HL-60 (cell line): ENCODE measurements at regions not wholly inside any gene's neighbourhood (a gene's known extent, or its start where the extent isn't known, plus 50 kb on each side); places are given as distances from the start of the nearest gene placed in this dataset.
"Not testable (repeated sequence)": the region's sequence is repeated elsewhere in the genome, so short reads cannot be mapped to it uniquely, and the experiment has no call there.

Source experiments
- DNase-seq, 2 experiments: peaks; one replicate each; pipeline ENCODE4 v3.0.0-alpha.2; 2010 to 2020; ENCODE audit warnings: low read depth in 1 of 2, low spot score in 1 of 2
- H3K27ac ChIP-seq: fragments of 250-450 bp; sonication (Bioruptor Pico); replicated peaks from 2 replicates; pipeline ENCODE4 v1.5.1; 2020; ENCODE audit warnings: mild to moderate bottlenecking, moderate library complexity
- H3K27me3 ChIP-seq: fragments of 250-450 bp; sonication (Bioruptor Pico); 2 replicates; pipeline ENCODE4 v1.5.1; 2021; ENCODE audit warnings: mild to moderate bottlenecking, moderate library complexity; ENCODE audit not compliant: insufficient read depth, poor library complexity, severe bottlenecking
- H3K4me3 ChIP-seq: replicated peaks from 2 replicates; pipeline ENCODE4 v1.5.1; 2011; ENCODE audit warnings: mild to moderate bottlenecking, control low read depth, low read length; ENCODE audit not compliant: insufficient read depth
- GABPA ChIP-seq: IDR thresholded peaks from 2 replicates; pipeline ENCODE4 v1.6.1; 2012; ENCODE audit warnings: low read depth
- POLR2AphosphoS5 ChIP-seq: IDR thresholded peaks from 2 replicates; pipeline ENCODE4 v1.6.1; 2012; ENCODE audit warnings: low read depth
- SPI1 ChIP-seq: IDR thresholded peaks from 2 replicates; pipeline ENCODE4 v1.6.1; 2012; ENCODE audit warnings: low read depth, mild to moderate bottlenecking, borderline replicate concordance
- TF ChIP-seq, protein P1 (sequence below): IDR thresholded peaks from one replicate; pipeline ENCODE4 v1.5.1; 2011; ENCODE audit warnings: low read length, control low read depth, inconsistent platforms; ENCODE audit not compliant: insufficient read depth
- TF ChIP-seq, protein P2 (sequence below): IDR thresholded peaks from 2 replicates; pipeline ENCODE4 v1.6.1; 2012; ENCODE audit warnings: low read depth; ENCODE audit not compliant: insufficient replicate concordance

DNA sequence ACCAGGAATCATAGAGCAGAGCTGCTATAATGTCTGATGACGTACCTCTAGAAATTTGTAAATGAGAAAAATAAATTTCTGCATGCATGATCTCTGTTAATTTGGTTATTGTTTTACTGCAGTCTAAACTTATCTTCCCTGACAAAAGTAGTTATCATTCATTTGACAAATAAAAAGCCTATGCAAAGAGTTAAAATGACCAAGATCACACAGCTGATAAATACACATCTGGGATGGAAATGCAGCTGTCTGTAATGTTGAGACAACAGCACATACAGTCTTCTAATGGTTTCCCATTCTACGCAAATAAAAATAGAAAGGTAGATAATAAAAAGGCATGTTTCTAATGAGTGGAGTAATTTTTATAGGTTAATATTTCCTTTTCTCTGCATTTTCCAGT lies 225.1 kb upstream of the LUZP2 start:
- TF ChIP-seq POLR2AphosphoS5 (no peak), SPI1 (no peak)
- TF ChIP-seq, protein P1, sequence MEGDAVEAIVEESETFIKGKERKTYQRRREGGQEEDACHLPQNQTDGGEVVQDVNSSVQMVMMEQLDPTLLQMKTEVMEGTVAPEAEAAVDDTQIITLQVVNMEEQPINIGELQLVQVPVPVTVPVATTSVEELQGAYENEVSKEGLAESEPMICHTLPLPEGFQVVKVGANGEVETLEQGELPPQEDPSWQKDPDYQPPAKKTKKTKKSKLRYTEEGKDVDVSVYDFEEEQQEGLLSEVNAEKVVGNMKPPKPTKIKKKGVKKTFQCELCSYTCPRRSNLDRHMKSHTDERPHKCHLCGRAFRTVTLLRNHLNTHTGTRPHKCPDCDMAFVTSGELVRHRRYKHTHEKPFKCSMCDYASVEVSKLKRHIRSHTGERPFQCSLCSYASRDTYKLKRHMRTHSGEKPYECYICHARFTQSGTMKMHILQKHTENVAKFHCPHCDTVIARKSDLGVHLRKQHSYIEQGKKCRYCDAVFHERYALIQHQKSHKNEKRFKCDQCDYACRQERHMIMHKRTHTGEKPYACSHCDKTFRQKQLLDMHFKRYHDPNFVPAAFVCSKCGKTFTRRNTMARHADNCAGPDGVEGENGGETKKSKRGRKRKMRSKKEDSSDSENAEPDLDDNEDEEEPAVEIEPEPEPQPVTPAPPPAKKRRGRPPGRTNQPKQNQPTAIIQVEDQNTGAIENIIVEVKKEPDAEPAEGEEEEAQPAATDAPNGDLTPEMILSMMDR: no peak
- TF ChIP-seq, protein P2, sequence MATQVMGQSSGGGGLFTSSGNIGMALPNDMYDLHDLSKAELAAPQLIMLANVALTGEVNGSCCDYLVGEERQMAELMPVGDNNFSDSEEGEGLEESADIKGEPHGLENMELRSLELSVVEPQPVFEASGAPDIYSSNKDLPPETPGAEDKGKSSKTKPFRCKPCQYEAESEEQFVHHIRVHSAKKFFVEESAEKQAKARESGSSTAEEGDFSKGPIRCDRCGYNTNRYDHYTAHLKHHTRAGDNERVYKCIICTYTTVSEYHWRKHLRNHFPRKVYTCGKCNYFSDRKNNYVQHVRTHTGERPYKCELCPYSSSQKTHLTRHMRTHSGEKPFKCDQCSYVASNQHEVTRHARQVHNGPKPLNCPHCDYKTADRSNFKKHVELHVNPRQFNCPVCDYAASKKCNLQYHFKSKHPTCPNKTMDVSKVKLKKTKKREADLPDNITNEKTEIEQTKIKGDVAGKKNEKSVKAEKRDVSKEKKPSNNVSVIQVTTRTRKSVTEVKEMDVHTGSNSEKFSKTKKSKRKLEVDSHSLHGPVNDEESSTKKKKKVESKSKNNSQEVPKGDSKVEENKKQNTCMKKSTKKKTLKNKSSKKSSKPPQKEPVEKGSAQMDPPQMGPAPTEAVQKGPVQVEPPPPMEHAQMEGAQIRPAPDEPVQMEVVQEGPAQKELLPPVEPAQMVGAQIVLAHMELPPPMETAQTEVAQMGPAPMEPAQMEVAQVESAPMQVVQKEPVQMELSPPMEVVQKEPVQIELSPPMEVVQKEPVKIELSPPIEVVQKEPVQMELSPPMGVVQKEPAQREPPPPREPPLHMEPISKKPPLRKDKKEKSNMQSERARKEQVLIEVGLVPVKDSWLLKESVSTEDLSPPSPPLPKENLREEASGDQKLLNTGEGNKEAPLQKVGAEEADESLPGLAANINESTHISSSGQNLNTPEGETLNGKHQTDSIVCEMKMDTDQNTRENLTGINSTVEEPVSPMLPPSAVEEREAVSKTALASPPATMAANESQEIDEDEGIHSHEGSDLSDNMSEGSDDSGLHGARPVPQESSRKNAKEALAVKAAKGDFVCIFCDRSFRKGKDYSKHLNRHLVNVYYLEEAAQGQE: no peak
- Histone ChIP-seq H3K4me3 (no peak overlapping the region), H3K27me3 (no peaks in the 10 kb centered on the region), H3K27ac (no peak overlapping the region)
- DNase-seq: no peak

DNA sequence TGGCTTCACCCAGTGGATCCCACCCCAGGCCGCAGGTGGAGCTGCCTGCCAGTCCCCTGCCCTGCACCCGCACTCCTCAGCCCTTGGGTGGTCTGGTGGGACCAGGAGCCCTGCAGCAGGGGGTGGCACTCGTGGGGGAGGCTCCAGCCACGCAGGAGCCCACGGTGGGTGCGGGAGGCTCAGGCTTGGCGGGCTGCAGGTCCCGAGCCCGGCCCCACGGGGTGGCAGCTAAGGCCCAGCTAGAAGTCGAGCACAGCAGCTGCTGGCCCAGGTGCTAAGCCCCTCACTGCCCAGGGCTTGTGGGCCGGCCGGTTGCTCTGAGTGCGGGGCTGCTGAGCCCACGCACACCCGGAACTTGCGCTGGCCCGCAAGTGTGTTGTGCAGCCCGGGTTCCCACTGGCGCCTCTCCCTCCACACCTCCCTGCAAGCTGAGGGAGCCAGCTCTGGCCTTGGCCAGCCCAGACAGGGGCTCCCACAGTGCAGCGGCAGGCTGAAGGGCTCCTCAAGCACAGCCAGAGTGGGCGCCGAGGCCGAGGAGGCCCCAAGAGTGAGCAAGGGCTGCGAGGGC lies 222.6 kb upstream of the LUZP2 start:
- H3K27ac ChIP-seq, DNase-seq, H3K27me3 ChIP-seq, H3K4me3 ChIP-seq: not testable (repeated sequence)

DNA sequence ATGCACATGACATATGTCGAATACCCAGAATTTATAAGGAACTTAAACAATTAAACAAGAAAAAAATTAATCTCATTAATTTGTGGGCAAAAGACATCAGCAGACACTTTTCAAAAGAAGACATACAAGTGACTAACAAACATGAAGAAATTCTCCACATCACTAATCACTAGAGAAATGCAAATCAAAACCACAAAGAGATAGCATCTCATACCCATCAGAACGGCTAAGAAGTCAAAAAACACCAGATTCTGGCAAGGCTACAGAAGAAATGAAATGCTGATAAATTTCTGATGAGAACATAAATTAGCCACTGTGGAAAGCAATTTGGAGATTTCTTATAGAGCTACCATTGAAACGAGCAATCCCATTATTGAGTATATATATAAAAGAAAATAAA lies 210.6 kb upstream of the LUZP2 start:
- no peaks in the 10 kb centered on the region for H3K27me3 ChIP-seq
- no peak overlapping the region for H3K27ac ChIP-seq
- TF ChIP-seq GABPA: no peak
- TF ChIP-seq, protein P1: no peak
- TF ChIP-seq POLR2AphosphoS5: no peak
- no peak for TF ChIP-seq SPI1
- TF ChIP-seq, protein P2: no peak
- H3K4me3 ChIP-seq: no peak overlapping the region
- no peak for DNase-seq

DNA sequence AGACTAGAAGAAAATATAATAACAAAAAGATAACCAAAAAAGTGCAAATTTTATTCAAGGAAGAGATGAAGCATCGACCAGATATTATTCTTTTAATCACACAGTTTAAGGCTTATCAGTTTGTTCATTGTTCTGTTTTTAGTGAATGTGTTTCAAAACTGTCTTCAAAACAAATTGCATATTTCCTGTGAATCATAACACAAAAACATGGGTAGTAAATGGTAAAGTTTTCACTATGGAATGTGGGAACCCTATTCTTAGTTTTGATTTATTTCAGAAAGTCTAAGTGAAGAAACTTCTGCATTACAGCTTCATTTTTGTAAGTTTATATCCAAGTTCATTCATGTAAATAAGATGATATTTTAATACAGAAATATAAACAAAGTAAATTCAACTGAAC lies 207.6 kb upstream of the LUZP2 start:
- Histone ChIP-seq H3K27me3 (no peaks in the 10 kb centered on the region), H3K27ac (no peak overlapping the region), H3K4me3 (no peak overlapping the region)
- TF ChIP-seq, protein P2: no peak
- TF ChIP-seq SPI1: no peak
- TF ChIP-seq, protein P1: no peak
- TF ChIP-seq POLR2AphosphoS5: no peak
- no peak for TF ChIP-seq GABPA
- no peak for DNase-seq
